Left lung (tissue), 4 donors: ENCODE measurements at regions not wholly inside any gene's neighbourhood (a gene's known extent, or its start where the extent isn't known, plus 50 kb on each side); places are given as distances from the start of the nearest gene placed in this dataset.

ENCODE experiments used
- ATAC-seq: fragments of 200-7000 bp; cut with Tn5 transposase; one replicate; pipeline ENCODE4 v1.9.1; 2020; ENCODE audit warnings: moderate library complexity
- DNase-seq, 4 donors: peaks; one replicate each; pipeline ENCODE4 v3.0.0-alpha.2; 2013 to 2020
- H3K27ac ChIP-seq, 2 donors: fragments of 200-600 bp; sonication (generic) in 1 of 2; one replicate each; pipeline versions ENCODE4 v1.5.0 to v1.8.0; 2020 to 2021
- H3K27me3 ChIP-seq, 2 donors: fragments of 200-600 bp; sonication (generic) in 1 of 2; one replicate each; pipeline versions ENCODE4 v1.5.0 to v1.8.0; 2020 to 2021
- H3K36me3 ChIP-seq, 2 donors: fragments of 200-600 bp; sonication (generic) in 1 of 2; one replicate each; pipeline versions ENCODE4 v1.5.0 to v1.8.0; 2020 to 2021
- H3K4me1 ChIP-seq, 2 donors: fragments of 200-600 bp; one replicate each; pipeline ENCODE4 v1.8.0; 2021
- H3K4me3 ChIP-seq, 2 donors: fragments of 200-600 bp; sonication (generic) in 1 of 2; one replicate each; pipeline versions ENCODE4 v1.5.0 to v1.8.0; 2020 to 2021; ENCODE audit warnings: mild to moderate bottlenecking in 1 of 2
- H3K9me3 ChIP-seq, 2 donors: fragments of 200-600 bp; sonication (generic) in 1 of 2; one replicate each; pipeline versions ENCODE4 v1.5.0 to v1.8.0; 2020 to 2021
- intact Hi-C, 2 donors: fragments of 100-400 bp; cut with DNase I; formaldehyde crosslinking; loops; one replicate each; pipeline versions ENCODE4 v1.11.2 to v1.14.2; 2022
- TF ChIP-seq, protein P1 (sequence below), 2 donors: fragments of 200-600 bp; sonication (generic) in 1 of 2; IDR thresholded peaks; one replicate each; pipeline versions ENCODE4 v1.5.0 to v1.8.0; 2021; ENCODE audit warnings: antibody characterized with exemption in 2 of 2
- donor health status: DM: no; HTN: yes; CAD: no.
- donor health status: DM: no; HTN: no; CAD: no.

DNA sequence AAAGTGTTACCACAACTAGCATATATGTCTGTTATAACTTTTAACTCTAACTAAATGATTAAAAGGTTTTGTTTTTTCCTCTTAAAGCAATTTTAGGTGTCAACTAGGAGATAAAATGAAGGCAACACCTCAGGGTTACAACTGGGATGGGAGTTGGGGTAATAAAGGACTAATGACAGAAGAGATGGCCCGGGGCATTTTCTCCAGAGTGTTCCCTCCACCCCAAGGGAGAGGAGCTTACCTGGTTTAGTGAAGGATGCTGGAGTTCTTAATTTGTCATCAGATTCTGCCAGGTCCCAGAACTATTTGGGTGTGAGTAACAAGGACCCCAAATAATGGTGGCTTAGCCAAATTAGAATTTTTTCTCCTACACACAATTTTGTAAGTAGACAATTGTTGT, 260.3 kb downstream of the CD109 start:
- Histone ChIP-seq H3K36me3 (no peaks in the 10 kb centered on the region), H3K4me3 (no peak overlapping the region), H3K27ac (no peak overlapping the region), H3K4me1 (no peaks in the 10 kb centered on the region), H3K27me3 (no peaks in the 10 kb centered on the region), H3K9me3 (no peaks in the 10 kb centered on the region)
- ATAC-seq (no peak), DNase-seq (no peak)
- TF ChIP-seq, protein P1, sequence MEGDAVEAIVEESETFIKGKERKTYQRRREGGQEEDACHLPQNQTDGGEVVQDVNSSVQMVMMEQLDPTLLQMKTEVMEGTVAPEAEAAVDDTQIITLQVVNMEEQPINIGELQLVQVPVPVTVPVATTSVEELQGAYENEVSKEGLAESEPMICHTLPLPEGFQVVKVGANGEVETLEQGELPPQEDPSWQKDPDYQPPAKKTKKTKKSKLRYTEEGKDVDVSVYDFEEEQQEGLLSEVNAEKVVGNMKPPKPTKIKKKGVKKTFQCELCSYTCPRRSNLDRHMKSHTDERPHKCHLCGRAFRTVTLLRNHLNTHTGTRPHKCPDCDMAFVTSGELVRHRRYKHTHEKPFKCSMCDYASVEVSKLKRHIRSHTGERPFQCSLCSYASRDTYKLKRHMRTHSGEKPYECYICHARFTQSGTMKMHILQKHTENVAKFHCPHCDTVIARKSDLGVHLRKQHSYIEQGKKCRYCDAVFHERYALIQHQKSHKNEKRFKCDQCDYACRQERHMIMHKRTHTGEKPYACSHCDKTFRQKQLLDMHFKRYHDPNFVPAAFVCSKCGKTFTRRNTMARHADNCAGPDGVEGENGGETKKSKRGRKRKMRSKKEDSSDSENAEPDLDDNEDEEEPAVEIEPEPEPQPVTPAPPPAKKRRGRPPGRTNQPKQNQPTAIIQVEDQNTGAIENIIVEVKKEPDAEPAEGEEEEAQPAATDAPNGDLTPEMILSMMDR (IDR thresholded peaks at IDR 0.05): no peak
- intact Hi-C loops: no loop called here

DNA sequence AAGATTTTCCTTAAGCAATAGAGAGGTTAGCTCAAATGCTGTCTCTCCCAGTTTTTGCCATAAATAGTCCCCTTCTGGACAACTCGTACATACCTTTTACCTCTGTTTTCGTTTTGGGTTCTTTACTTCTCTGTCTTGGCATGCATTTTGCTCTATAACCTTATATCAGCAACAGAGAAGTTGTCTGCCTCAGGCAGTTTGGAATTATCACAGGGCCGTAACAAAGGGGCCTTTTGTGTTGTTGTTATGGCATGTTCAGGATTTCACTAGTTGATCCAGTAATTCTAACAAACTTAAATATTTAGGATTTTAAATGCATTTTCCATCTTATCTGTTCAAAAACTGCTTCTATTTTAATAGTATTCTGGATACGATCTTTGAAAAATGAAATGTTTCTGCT, 259.8 kb downstream of the CD109 start:
- TF ChIP-seq, protein P1 (IDR thresholded peaks at IDR 0.05): no peak
- Histone ChIP-seq H3K27me3 (no peaks in the 10 kb centered on the region), H3K9me3 (no peaks in the 10 kb centered on the region), H3K36me3 (no peaks in the 10 kb centered on the region), H3K27ac (no peak overlapping the region), H3K4me1 (no peaks in the 10 kb centered on the region), H3K4me3 (no peak overlapping the region)
- no peak for ATAC-seq
- intact Hi-C loops: no loop called here
- DNase-seq: no peak

DNA sequence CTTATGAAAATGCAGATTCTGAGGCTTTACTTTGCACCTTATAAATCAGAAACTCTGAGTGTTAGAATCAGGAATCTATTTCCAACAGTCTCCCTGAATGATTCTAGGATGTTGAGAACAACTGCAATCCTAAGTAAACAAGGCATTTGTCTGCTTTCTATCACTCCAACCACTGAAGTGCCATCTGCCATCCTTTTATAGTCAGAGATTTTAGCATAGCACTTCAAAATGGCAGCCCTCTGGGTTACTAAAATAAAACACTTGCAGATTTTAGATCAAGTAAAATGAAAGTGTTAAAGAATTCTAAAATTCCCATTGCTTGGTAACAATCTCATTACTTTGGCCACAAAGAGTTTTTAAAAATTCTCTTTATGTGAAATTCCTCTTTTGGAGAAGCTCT, 258.9 kb downstream of the CD109 start:
- Histone ChIP-seq H3K4me1 (no peaks in the 10 kb centered on the region), H3K27ac (no peak overlapping the region), H3K27me3 (no peaks in the 10 kb centered on the region), H3K36me3 (no peaks in the 10 kb centered on the region), H3K4me3 (no peak overlapping the region), H3K9me3 (no peaks in the 10 kb centered on the region)
- ATAC-seq (no peak), DNase-seq (no peak)
- TF ChIP-seq, protein P1 (IDR thresholded peaks at IDR 0.05): no peak
- intact Hi-C loops: no loop called here

DNA sequence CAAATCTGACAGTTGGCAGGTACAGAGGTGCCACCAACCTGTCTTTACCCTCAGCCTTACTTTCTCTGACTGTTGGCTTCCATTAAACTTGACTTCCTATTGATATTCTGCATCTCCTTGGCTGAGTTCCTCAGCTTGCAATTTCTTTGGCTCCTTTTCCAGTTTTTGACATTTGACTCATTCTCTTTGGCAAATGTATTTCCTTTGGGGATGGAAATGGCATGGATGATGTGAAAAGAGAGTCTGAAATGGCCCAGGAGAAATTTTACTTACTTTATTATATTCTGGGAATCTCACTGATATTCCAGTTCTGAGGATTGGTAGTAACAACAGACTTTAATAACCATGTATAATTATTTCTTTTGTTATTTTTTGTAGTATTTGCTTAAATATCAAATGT, 255.2 kb downstream of the CD109 start:
- ATAC-seq: no peak
- Histone ChIP-seq H3K27me3 (no peaks in the 10 kb centered on the region), H3K27ac (no peak overlapping the region), H3K4me3 (no peak overlapping the region), H3K36me3 (no peaks in the 10 kb centered on the region), H3K4me1 (no peaks in the 10 kb centered on the region), H3K9me3 (peaks cover 0 to 3% of the 10 kb centered on the region in 2 donors)
- intact Hi-C loops: no loop called here
- no peak for DNase-seq
- TF ChIP-seq, protein P1 (IDR thresholded peaks at IDR 0.05): no peak

DNA sequence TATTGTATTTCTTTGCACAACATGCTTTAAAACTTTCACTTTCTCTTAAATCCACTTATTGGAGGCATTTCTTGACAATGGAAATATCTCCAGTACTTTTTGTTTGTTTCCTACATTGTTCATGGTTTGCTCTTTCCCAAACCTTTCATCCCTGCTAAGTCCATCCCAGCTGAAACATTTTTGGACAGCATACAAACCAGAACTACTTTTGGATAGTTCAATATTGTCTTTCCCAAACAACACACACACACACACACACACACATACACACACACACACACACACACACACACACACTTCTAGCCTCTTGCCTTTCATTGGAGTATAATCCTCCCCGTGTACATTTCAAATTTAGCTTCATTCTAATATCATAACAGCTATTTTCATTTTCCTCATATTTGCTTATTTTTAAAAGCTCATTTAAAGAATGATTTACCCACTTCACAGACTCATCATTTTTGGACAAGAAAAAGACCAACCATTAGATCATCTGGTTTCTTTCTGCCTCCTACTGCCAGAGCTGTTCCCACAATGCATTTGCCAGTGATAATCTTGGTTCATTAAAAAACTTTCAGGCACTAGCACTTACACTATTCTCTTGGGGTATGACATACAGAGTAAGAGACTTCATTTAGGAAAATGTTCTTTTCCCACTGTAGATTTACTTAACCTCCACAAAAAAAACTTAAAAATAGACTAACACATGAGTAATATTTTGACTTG, 248.1 kb downstream of the CD109 start:
- Histone ChIP-seq H3K9me3 (peaks cover 0 to 3% of the 10 kb centered on the region in 2 donors), H3K36me3 (no peaks in the 10 kb centered on the region), H3K4me1 (no peaks in the 10 kb centered on the region), H3K27ac (no peak overlapping the region), H3K4me3 (no peak overlapping the region), H3K27me3 (no peaks in the 10 kb centered on the region)
- TF ChIP-seq, protein P1 (IDR thresholded peaks at IDR 0.05): no peak
- no peak for DNase-seq
- no peak for ATAC-seq
- intact Hi-C loops: no loop called here
